ENCODE measurements at regions not wholly inside any gene's neighbourhood (a gene's known extent, or its start where the extent isn't known, plus 50 kb on each side); places are given as distances from the start of the nearest gene placed in this dataset.
"Not testable (repeated sequence)": the region's sequence is repeated elsewhere in the genome, so short reads cannot be mapped to it uniquely, and the experiment has no call there.

DNA sequence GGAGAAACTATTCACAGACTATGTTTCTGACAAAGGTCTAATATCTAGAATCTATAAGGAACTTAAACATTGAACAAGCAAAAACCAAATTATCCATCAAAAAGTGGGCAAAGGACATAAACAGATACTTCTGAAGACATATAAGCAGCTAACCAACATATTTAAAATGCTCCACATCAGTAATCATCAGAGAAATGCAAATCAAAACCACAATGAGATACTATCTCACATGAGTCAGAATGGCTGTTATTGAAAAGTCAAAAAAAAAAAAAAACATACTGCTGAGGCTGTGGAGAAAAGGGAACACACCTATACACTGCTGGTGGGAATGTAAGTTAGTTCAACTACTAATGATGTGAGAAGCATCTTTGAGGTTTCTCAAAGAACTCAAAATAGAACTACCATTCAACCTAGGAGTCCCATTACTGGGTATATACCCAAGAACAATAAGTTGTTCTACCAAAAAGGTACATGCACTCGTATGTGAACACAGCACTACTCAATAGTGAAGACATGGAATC is 220.4 kb upstream of the TFPI start:
- Mint-ChIP-seq H3K4me1 (no peaks in the 10 kb centered on the region), H3K9me3 (no peaks in the 10 kb centered on the region), H3K27ac (no peak overlapping the region), H3K27me3 (ENCODE audit: low read depth) (no peaks in the 10 kb centered on the region), H3K4me3 (no peak overlapping the region), H3K36me3 (ENCODE audit: low read depth) (no peaks in the 10 kb centered on the region)
- TF ChIP-seq, protein P1, sequence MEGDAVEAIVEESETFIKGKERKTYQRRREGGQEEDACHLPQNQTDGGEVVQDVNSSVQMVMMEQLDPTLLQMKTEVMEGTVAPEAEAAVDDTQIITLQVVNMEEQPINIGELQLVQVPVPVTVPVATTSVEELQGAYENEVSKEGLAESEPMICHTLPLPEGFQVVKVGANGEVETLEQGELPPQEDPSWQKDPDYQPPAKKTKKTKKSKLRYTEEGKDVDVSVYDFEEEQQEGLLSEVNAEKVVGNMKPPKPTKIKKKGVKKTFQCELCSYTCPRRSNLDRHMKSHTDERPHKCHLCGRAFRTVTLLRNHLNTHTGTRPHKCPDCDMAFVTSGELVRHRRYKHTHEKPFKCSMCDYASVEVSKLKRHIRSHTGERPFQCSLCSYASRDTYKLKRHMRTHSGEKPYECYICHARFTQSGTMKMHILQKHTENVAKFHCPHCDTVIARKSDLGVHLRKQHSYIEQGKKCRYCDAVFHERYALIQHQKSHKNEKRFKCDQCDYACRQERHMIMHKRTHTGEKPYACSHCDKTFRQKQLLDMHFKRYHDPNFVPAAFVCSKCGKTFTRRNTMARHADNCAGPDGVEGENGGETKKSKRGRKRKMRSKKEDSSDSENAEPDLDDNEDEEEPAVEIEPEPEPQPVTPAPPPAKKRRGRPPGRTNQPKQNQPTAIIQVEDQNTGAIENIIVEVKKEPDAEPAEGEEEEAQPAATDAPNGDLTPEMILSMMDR (IDR thresholded peaks at IDR 0.05; ENCODE audit: unreplicated experiment in 3 of 3): no peak

GRCh38 chr2:187775196-187775595 is 221.0 kb upstream of the TFPI start:
- Mint-ChIP-seq H3K4me1 (no peaks in the 10 kb centered on the region), H3K27ac (no peak overlapping the region), H3K36me3 (ENCODE audit: low read depth) (no peaks in the 10 kb centered on the region), H3K27me3 (ENCODE audit: low read depth) (no peaks in the 10 kb centered on the region), H3K4me3 (no peak overlapping the region), H3K9me3 (no peaks in the 10 kb centered on the region)
- TF ChIP-seq, protein P1 (IDR thresholded peaks at IDR 0.05; ENCODE audit: unreplicated experiment in 3 of 3): no peak

- TF ChIP-seq, protein P1 (IDR thresholded peaks at IDR 0.05; ENCODE audit: unreplicated experiment in 3 of 3): no peak
- H3K27me3 Mint-ChIP-seq (ENCODE audit: low read depth): no peaks in the 10 kb centered on the region
- H3K4me1 Mint-ChIP-seq: no peaks in the 10 kb centered on the region
- no peak overlapping the region for H3K27ac Mint-ChIP-seq
- no peaks in the 10 kb centered on the region for H3K9me3 Mint-ChIP-seq
- H3K36me3 Mint-ChIP-seq (ENCODE audit: low read depth): no peaks in the 10 kb centered on the region
- no peak overlapping the region for H3K4me3 Mint-ChIP-seq
These were observed 221.4 kb upstream of the TFPI start for GRCh38 chr2:187775651-187776050.

DNA sequence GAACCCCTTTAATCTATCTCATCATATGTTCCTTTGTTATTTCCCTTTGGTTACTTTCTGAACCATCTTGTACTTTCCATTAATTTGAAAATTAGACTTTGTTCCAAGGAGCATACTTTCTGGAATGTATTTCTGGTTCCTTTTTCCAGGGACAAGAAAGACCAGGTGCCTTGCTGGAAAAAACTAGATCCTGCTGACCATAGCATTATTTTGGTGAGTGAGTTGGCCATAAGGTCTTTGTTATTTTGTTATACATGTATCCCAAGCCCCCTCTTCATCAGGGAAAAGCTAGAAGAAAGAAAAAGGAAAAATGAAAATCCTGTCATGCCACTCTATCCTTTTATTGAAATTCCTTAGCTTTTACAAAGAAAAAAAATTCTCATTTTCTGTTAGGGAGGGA is 228.1 kb upstream of the TFPI start:
- no peaks in the 10 kb centered on the region for H3K27me3 Mint-ChIP-seq (ENCODE audit: low read depth)
- TF ChIP-seq, protein P1 (IDR thresholded peaks at IDR 0.05; ENCODE audit: unreplicated experiment in 3 of 3): no peak
- no peaks in the 10 kb centered on the region for H3K36me3 Mint-ChIP-seq (ENCODE audit: low read depth)
- H3K4me1 Mint-ChIP-seq: no peaks in the 10 kb centered on the region
- no peak overlapping the region for H3K4me3 Mint-ChIP-seq
- peaks cover 2% of the 10 kb centered on the region for H3K9me3 Mint-ChIP-seq
- no peak overlapping the region for H3K27ac Mint-ChIP-seq

DNA sequence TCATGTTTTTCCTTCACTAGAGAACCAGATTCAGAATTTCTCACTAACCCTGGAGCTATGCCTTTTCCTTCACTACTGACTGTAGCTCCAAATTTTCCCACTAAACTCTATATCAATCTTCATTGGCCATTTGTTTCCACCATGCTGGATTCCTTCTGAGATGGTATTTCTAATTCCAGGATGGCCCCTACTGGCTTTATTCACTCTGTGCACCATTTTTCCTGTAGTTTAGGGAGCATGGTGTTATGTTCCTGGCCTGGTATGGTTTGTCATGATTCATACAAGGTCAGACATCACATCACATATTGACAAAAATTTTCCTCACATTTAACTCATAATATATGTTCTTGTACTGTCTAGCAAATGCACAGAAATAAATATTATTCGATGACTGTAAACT is 229.2 kb upstream of the TFPI start:
- no peak overlapping the region for H3K27ac Mint-ChIP-seq
- H3K36me3 Mint-ChIP-seq (ENCODE audit: low read depth): no peaks in the 10 kb centered on the region
- peaks cover 2% of the 10 kb centered on the region for H3K9me3 Mint-ChIP-seq
- no peaks in the 10 kb centered on the region for H3K4me1 Mint-ChIP-seq
- H3K4me3 Mint-ChIP-seq: no peak overlapping the region
- TF ChIP-seq, protein P1 (IDR thresholded peaks at IDR 0.05; ENCODE audit: unreplicated experiment in 3 of 3): no peak
- H3K27me3 Mint-ChIP-seq (ENCODE audit: low read depth): no peaks in the 10 kb centered on the region

GRCh38 chr2:187784138-187784537 is 229.9 kb upstream of the TFPI start:
- not testable (repeated sequence) for H3K9me3 Mint-ChIP-seq, H3K4me1 Mint-ChIP-seq, H3K4me3 Mint-ChIP-seq

More at GRCh38 chr2:187784138-187784537, 229.9 kb upstream of the TFPI start:
- not testable (repeated sequence) for H3K36me3 Mint-ChIP-seq (ENCODE audit: low read depth); H3K27ac Mint-ChIP-seq; H3K27me3 Mint-ChIP-seq (ENCODE audit: low read depth)

All from nephron (organoid).